ENCODE measurements at regions not wholly inside any gene's neighbourhood (a gene's known extent, or its start where the extent isn't known, plus 50 kb on each side); places are given as distances from the start of the nearest gene placed in this dataset.

- TF ChIP-seq POLR2A (IDR thresholded peaks at IDR 0.05; ENCODE audit: low read depth, low read length) = no peak
- FAIRE-seq (no peak), DNase-seq (ENCODE audit: insufficient read length, low spot score) (no peak)
Measured at GRCh38 chr7:45235905-45236304, 78.3 kb downstream of the RAMP3 start.

GRCh38 chr7:45236666-45237065, 79.1 kb downstream of the RAMP3 start:
- TF ChIP-seq POLR2A (IDR thresholded peaks at IDR 0.05; ENCODE audit: low read depth, low read length) = no peak
- DNase-seq (ENCODE audit: insufficient read length, low spot score) (no peak), FAIRE-seq (no peak)

- no peak for TF ChIP-seq POLR2A (IDR thresholded peaks at IDR 0.05; ENCODE audit: low read depth, low read length)
- FAIRE-seq = no peak
- no peak for DNase-seq (ENCODE audit: insufficient read length, low spot score)
Measured at GRCh38 chr7:45237788-45238461, 80.3 kb downstream of the RAMP3 start.

GRCh38 chr7:45238806-45239205, 81.2 kb downstream of the RAMP3 start:
- DNase-seq (ENCODE audit: insufficient read length, low spot score) (no peak), FAIRE-seq (no peak)
- no peak for TF ChIP-seq POLR2A (IDR thresholded peaks at IDR 0.05; ENCODE audit: low read depth, low read length)

- TF ChIP-seq POLR2A (IDR thresholded peaks at IDR 0.05; ENCODE audit: low read depth, low read length) = no peak
- DNase-seq (ENCODE audit: insufficient read length, low spot score) (peak; percentile 79), FAIRE-seq (no peak)
Measured at GRCh38 chr7:45239486-45239885, 81.9 kb downstream of the RAMP3 start.

GRCh38 chr7:45240273-45240771, 82.7 kb downstream of the RAMP3 start:
- FAIRE-seq = no peak

GRCh38 chr7:45240926-45241325, 83.3 kb downstream of the RAMP3 start:
- no peak for TF ChIP-seq POLR2A (IDR thresholded peaks at IDR 0.05; ENCODE audit: low read depth, low read length)
- DNase-seq (ENCODE audit: insufficient read length, low spot score) (no peak), FAIRE-seq (no peak)

More at GRCh38 chr7:45240273-45240771, 82.7 kb downstream of the RAMP3 start:
- no peak for DNase-seq (ENCODE audit: insufficient read length, low spot score)
- TF ChIP-seq POLR2A (IDR thresholded peaks at IDR 0.05; ENCODE audit: low read depth, low read length) = no peak

GRCh38 chr7:45241339-45242109, 83.9 kb downstream of the RAMP3 start:
- no peak for DNase-seq (ENCODE audit: insufficient read length, low spot score)
- no peak for FAIRE-seq
- no peak for TF ChIP-seq POLR2A (IDR thresholded peaks at IDR 0.05; ENCODE audit: low read depth, low read length)

GRCh38 chr7:45242261-45242660, 84.7 kb downstream of the RAMP3 start:
- FAIRE-seq = no peak

GRCh38 chr7:45242698-45243097, 85.1 kb downstream of the RAMP3 start:
- DNase-seq (ENCODE audit: insufficient read length, low spot score) = no peak
- FAIRE-seq = no peak
- no peak for TF ChIP-seq POLR2A (IDR thresholded peaks at IDR 0.05; ENCODE audit: low read depth, low read length)

More at GRCh38 chr7:45242261-45242660, 84.7 kb downstream of the RAMP3 start:
- no peak for DNase-seq (ENCODE audit: insufficient read length, low spot score)
- no peak for TF ChIP-seq POLR2A (IDR thresholded peaks at IDR 0.05; ENCODE audit: low read depth, low read length)

GRCh38 chr7:45244981-45245380, 87.4 kb downstream of the RAMP3 start:
- TF ChIP-seq POLR2A (IDR thresholded peaks at IDR 0.05; ENCODE audit: low read depth, low read length) = no peak
- FAIRE-seq (no peak), DNase-seq (ENCODE audit: insufficient read length, low spot score) (no peak)

- TF ChIP-seq POLR2A (IDR thresholded peaks at IDR 0.05; ENCODE audit: low read depth, low read length) = no peak
- FAIRE-seq = no peak
- no peak for DNase-seq (ENCODE audit: insufficient read length, low spot score)
Measured at GRCh38 chr7:45246339-45246738, 88.7 kb downstream of the RAMP3 start.

- DNase-seq (ENCODE audit: insufficient read length, low spot score) (no peak), FAIRE-seq (no peak)
- no peak for TF ChIP-seq POLR2A (IDR thresholded peaks at IDR 0.05; ENCODE audit: low read depth, low read length)
Measured at GRCh38 chr7:45252248-45252647, 94.7 kb downstream of the RAMP3 start.

GRCh38 chr7:45252857-45253256, 95.3 kb downstream of the RAMP3 start:
- no peak for FAIRE-seq
- TF ChIP-seq POLR2A (IDR thresholded peaks at IDR 0.05; ENCODE audit: low read depth, low read length) = no peak
- no peak for DNase-seq (ENCODE audit: insufficient read length, low spot score)

GRCh38 chr7:45253368-45253767, 95.8 kb downstream of the RAMP3 start:
- DNase-seq (ENCODE audit: insufficient read length, low spot score) (no peak), FAIRE-seq (no peak)
- no peak for TF ChIP-seq POLR2A (IDR thresholded peaks at IDR 0.05; ENCODE audit: low read depth, low read length)

All from H54 (cell line).